KMS-11 (cell line): ENCODE measurements at regions not wholly inside any gene's neighbourhood (a gene's known extent, or its start where the extent isn't known, plus 50 kb on each side); places are given as distances from the start of the nearest gene placed in this dataset.

Experiments used
- H2AFZ ChIP-seq: fragments of 200-600 bp; sonication (generic); 2 replicates; pipeline ENCODE4 v1.6.1; 2016; ENCODE audit warnings: antibody characterized with exemption, mixed run types, low read depth
- H3K27ac ChIP-seq: fragments of 200-600 bp; sonication (generic); 2 replicates; pipeline ENCODE4 v1.6.1; 2016; ENCODE audit warnings: mild to moderate bottlenecking, mixed run types
- H3K27me3 ChIP-seq: fragments of 200-600 bp; sonication (generic); 2 replicates; pipeline ENCODE4 v1.6.1; 2017; ENCODE audit warnings: mild to moderate bottlenecking, low read depth, mixed run types, moderate library complexity; ENCODE audit not compliant: insufficient read depth
- H3K36me3 ChIP-seq: fragments of 200-600 bp; sonication (generic); 2 replicates; pipeline ENCODE4 v1.6.1; 2017; ENCODE audit warnings: mild to moderate bottlenecking, mixed run types; ENCODE audit not compliant: insufficient read depth
- H3K4me1 ChIP-seq: fragments of 200-600 bp; sonication (generic); 2 replicates; pipeline ENCODE4 v1.6.1; 2016; ENCODE audit warnings: mild to moderate bottlenecking, low read depth, mixed run types; ENCODE audit not compliant: poor library complexity, severe bottlenecking
- H3K4me2 ChIP-seq: fragments of 200-600 bp; sonication (generic); 2 replicates; pipeline ENCODE4 v1.7.0; 2016; ENCODE audit warnings: mild to moderate bottlenecking, mixed run types
- H3K4me3 ChIP-seq: fragments of 200-600 bp; sonication (generic); IDR thresholded peaks from 2 replicates; pipeline ENCODE4 v1.6.1; 2017; ENCODE audit warnings: low read depth, low read length, mixed read lengths; ENCODE audit not compliant: insufficient read depth
- H3K79me2 ChIP-seq: fragments of 200-600 bp; sonication (generic); 2 replicates; pipeline ENCODE4 v1.6.1; 2016; ENCODE audit warnings: low read depth, mixed run types; ENCODE audit not compliant: insufficient read depth
- H3K9ac ChIP-seq: fragments of 200-600 bp; sonication (generic); 2 replicates; pipeline ENCODE4 v1.6.1; 2016; ENCODE audit warnings: mild to moderate bottlenecking, mixed run types
- H4K20me1 ChIP-seq: fragments of 200-600 bp; sonication (generic); 2 replicates; pipeline ENCODE4 v1.6.1; 2016; ENCODE audit warnings: mild to moderate bottlenecking, mixed run types; ENCODE audit not compliant: insufficient read depth
- TF ChIP-seq, protein P1 (sequence below): fragments of 200-600 bp; sonication (generic); conservative IDR thresholded peaks from 2 replicates; pipeline ENCODE4 v1.6.1; 2017; ENCODE audit warnings: low read depth, mild to moderate bottlenecking, antibody characterized with exemption, low read length, moderate library complexity, mixed read lengths

DNA sequence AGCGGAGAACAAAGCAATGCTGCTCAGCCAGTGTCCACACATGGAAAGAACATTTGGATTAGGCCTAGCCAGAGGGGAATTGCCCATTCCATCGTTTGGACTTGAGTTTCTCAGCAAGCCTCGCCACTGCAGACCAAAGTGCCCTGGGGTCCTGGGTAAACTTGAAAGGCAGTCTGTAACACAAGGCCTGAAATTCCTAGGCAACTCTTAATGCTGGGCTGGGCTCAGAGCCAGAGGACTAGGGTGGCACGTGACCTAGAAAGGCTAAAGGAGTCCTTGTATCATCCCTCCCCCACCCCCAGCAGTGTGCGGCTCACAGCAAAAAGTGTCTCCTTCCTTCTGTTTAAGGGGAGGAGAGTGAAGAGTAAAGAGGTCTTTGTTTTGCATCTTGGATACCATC, 210.4 kb upstream of the ARX start:
- no peaks in the 10 kb centered on the region for H4K20me1 ChIP-seq
- H3K27ac ChIP-seq, result no peak overlapping the region
- H3K27me3 ChIP-seq, result no peaks in the 10 kb centered on the region
- TF ChIP-seq, protein P1, sequence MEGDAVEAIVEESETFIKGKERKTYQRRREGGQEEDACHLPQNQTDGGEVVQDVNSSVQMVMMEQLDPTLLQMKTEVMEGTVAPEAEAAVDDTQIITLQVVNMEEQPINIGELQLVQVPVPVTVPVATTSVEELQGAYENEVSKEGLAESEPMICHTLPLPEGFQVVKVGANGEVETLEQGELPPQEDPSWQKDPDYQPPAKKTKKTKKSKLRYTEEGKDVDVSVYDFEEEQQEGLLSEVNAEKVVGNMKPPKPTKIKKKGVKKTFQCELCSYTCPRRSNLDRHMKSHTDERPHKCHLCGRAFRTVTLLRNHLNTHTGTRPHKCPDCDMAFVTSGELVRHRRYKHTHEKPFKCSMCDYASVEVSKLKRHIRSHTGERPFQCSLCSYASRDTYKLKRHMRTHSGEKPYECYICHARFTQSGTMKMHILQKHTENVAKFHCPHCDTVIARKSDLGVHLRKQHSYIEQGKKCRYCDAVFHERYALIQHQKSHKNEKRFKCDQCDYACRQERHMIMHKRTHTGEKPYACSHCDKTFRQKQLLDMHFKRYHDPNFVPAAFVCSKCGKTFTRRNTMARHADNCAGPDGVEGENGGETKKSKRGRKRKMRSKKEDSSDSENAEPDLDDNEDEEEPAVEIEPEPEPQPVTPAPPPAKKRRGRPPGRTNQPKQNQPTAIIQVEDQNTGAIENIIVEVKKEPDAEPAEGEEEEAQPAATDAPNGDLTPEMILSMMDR, result no peak
- H3K4me1 ChIP-seq, result no peaks in the 10 kb centered on the region
- H3K9ac ChIP-seq, result no peak overlapping the region
- H2AFZ ChIP-seq, result no peak overlapping the region
- H3K79me2 ChIP-seq, result no peaks in the 10 kb centered on the region
- H3K4me2 ChIP-seq, result no peak overlapping the region
- no peaks in the 10 kb centered on the region for H3K36me3 ChIP-seq
- H3K4me3 ChIP-seq, result no peak overlapping the region

DNA sequence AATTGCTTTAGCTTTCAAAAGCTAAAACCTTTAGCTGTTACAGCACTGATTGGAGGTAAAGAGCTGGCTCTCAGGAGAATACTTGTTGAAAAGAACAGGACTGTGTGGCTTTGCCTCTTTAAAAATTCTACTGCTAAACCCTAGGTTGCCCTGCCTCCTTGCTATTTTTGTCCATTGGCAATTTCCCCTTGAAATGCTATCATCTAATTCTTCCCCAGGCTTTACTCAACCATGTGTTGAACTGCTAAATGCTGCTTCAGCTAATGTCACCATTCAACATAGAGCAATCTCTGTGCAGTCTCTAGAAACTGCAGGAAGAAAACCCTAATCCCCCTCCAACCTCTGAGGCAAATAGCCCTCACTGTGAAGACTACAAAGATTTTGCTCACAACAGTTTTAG, 203.7 kb upstream of the ARX start:
- Histone ChIP-seq H3K27me3 (no peaks in the 10 kb centered on the region), H3K9ac (no peak overlapping the region), H3K4me2 (no peak overlapping the region), H3K4me1 (no peaks in the 10 kb centered on the region), H3K79me2 (no peaks in the 10 kb centered on the region), H3K27ac (no peak overlapping the region), H4K20me1 (no peaks in the 10 kb centered on the region), H3K4me3 (no peak overlapping the region), H2AFZ (no peak overlapping the region), H3K36me3 (no peaks in the 10 kb centered on the region)
- TF ChIP-seq, protein P1, result no peak

GRCh38 chrX:25213611-25214010, 197.8 kb upstream of the ARX start:
- no peaks in the 10 kb centered on the region for H4K20me1 ChIP-seq
- no peaks in the 10 kb centered on the region for H3K79me2 ChIP-seq
- H3K27ac ChIP-seq, result no peak overlapping the region
- H3K4me3 ChIP-seq, result no peak overlapping the region
- H3K36me3 ChIP-seq, result no peaks in the 10 kb centered on the region
- H3K4me2 ChIP-seq, result no peak overlapping the region
- H3K27me3 ChIP-seq, result no peaks in the 10 kb centered on the region
- H3K9ac ChIP-seq, result no peak overlapping the region
- H3K4me1 ChIP-seq, result no peaks in the 10 kb centered on the region
- TF ChIP-seq, protein P1, result no peak
- H2AFZ ChIP-seq, result no peak overlapping the region

- Histone ChIP-seq H4K20me1 (no peaks in the 10 kb centered on the region), H3K36me3 (no peaks in the 10 kb centered on the region), H3K4me1 (no peaks in the 10 kb centered on the region), H3K79me2 (no peaks in the 10 kb centered on the region), H3K27ac (no peak overlapping the region), H3K4me2 (no peak overlapping the region), H2AFZ (no peak overlapping the region), H3K9ac (no peak overlapping the region), H3K4me3 (no peak overlapping the region), H3K27me3 (no peaks in the 10 kb centered on the region)
- TF ChIP-seq, protein P1, result no peak
These were observed 192.2 kb upstream of the ARX start for GRCh38 chrX:25207803-25208475.
